GM23338 (cell line): ENCODE measurements at regions not wholly inside any gene's neighbourhood (a gene's known extent, or its start where the extent isn't known, plus 50 kb on each side); places are given as distances from the start of the nearest gene placed in this dataset.

Experiments used
- ATAC-seq: fragments of 200-7000 bp; cut with Tn5 transposase; 3 replicates; pipeline ENCODE4 v1.9.1; 2020
- DNase-seq: peaks from one replicate; pipeline ENCODE4 v3.0.0-alpha.2; 2015; ENCODE audit warnings: low spot score
- H2AFZ ChIP-seq: fragments of 200-600 bp; sonication (generic); 2 replicates; pipeline ENCODE4 v1.8.0; 2016; ENCODE audit warnings: antibody characterized with exemption, mild to moderate bottlenecking, moderate library complexity
- H3F3A ChIP-seq: fragments of 200-600 bp; sonication (generic); replicated peaks from 2 replicates; pipeline ENCODE4 v1.8.0; 2017; ENCODE audit warnings: antibody characterized with exemption, mixed run types, low read depth
- H3K27ac ChIP-seq: fragments of 200-600 bp; sonication (generic); 2 replicates; pipeline ENCODE4 v1.6.1; 2016; ENCODE audit warnings: low read depth
- H3K27me3 ChIP-seq: fragments of 200-600 bp; sonication (generic); 2 replicates; pipeline ENCODE4 v1.8.0; 2016; ENCODE audit warnings: mild to moderate bottlenecking, mixed run types, moderate library complexity; ENCODE audit not compliant: insufficient read depth
- H3K36me3 ChIP-seq: fragments of 200-600 bp; sonication (generic); 2 replicates; pipeline ENCODE4 v1.8.0; 2016; ENCODE audit warnings: mild to moderate bottlenecking; ENCODE audit not compliant: insufficient read depth
- H3K4me1 ChIP-seq: fragments of 200-600 bp; sonication (generic); 2 replicates; pipeline ENCODE4 v1.8.0; 2016; ENCODE audit warnings: mild to moderate bottlenecking, moderate library complexity; ENCODE audit not compliant: insufficient read depth
- H3K4me2 ChIP-seq: fragments of 200-600 bp; sonication (generic); 2 replicates; pipeline ENCODE4 v1.7.1; 2017; ENCODE audit warnings: mixed run types
- H3K4me3 ChIP-seq: fragments of 200-600 bp; sonication (generic); 2 replicates; pipeline ENCODE4 v1.6.1; 2016; ENCODE audit warnings: mixed run types
- H3K79me2 ChIP-seq: fragments of 200-600 bp; sonication (generic); replicated peaks from 2 replicates; pipeline ENCODE4 v1.8.0; 2017; ENCODE audit warnings: mild to moderate bottlenecking; ENCODE audit not compliant: insufficient read depth
- H3K9me2 ChIP-seq: fragments of 200-600 bp; sonication (generic); 2 replicates; pipeline ENCODE4 v1.8.0; 2017; ENCODE audit not compliant: insufficient read depth
- H4K20me1 ChIP-seq: fragments of 200-600 bp; sonication (generic); replicated peaks from 2 replicates; pipeline ENCODE4 v1.8.0; 2017; ENCODE audit warnings: mild to moderate bottlenecking; ENCODE audit not compliant: insufficient read depth
- H3K27ac Mint-ChIP-seq: 2 replicates; pipeline ENCODE4 v1.8.0; 2020; ENCODE audit warnings: inconsistent platforms, mild to moderate bottlenecking, moderate library complexity, mixed read lengths
- H3K27me3 Mint-ChIP-seq: 3 replicates; pipeline ENCODE4 v1.8.0; 2022; ENCODE audit warnings: low read depth, mild to moderate bottlenecking, moderate library complexity, mixed read lengths, inconsistent platforms; ENCODE audit not compliant: insufficient read depth, poor library complexity
- H3K36me3 Mint-ChIP-seq: 3 replicates; pipeline ENCODE4 v1.8.0; 2021; ENCODE audit warnings: low read depth, mild to moderate bottlenecking, inconsistent platforms, moderate library complexity, mixed read lengths
- H3K4me1 Mint-ChIP-seq: 3 replicates; pipeline ENCODE4 v1.8.0; 2020; ENCODE audit warnings: mild to moderate bottlenecking, inconsistent platforms, mixed read lengths
- H3K4me3 Mint-ChIP-seq: 3 replicates; pipeline ENCODE4 v1.8.0; 2021; ENCODE audit warnings: moderate library complexity, mild to moderate bottlenecking, inconsistent platforms, mixed read lengths
- H3K9me3 Mint-ChIP-seq: 3 replicates; pipeline ENCODE4 v1.8.0; 2020; ENCODE audit warnings: moderate library complexity, mild to moderate bottlenecking, inconsistent platforms, mixed read lengths
- CREB1 ChIP-seq: fragments of 250-450 bp; sonication (Bioruptor Pico); IDR thresholded peaks from 2 replicates; pipeline ENCODE4 v1.5.0; 2020; ENCODE audit warnings: low read depth, mild to moderate bottlenecking, moderate library complexity
- EZH2 ChIP-seq: fragments of 200-600 bp; sonication (generic); IDR thresholded peaks from one replicate; pipeline ENCODE4 v1.8.0; 2017; ENCODE audit warnings: antibody characterized with exemption, mild to moderate bottlenecking, low read depth; ENCODE audit not compliant: unreplicated experiment
- JUNB ChIP-seq: IDR thresholded peaks from one replicate; pipeline ENCODE4 v1.6.1; 2016; ENCODE audit warnings: antibody characterized with exemption; ENCODE audit not compliant: unreplicated experiment
- NANOG ChIP-seq: IDR thresholded peaks from 2 replicates; pipeline ENCODE4 v1.6.1; 2016; ENCODE audit warnings: antibody characterized with exemption, borderline replicate concordance
- POLR2AphosphoS5 ChIP-seq: IDR thresholded peaks from 2 replicates; pipeline ENCODE4 v1.6.1; 2016; ENCODE audit warnings: antibody characterized with exemption, low read depth
- ZNF114 ChIP-seq: fragments of 250-450 bp; sonication (Bioruptor Pico); IDR thresholded peaks from 2 replicates; pipeline ENCODE4 v1.5.0; 2020; ENCODE audit warnings: mild to moderate bottlenecking, moderate library complexity
- ZNF331 ChIP-seq: fragments of 250-450 bp; sonication (Bioruptor Pico); IDR thresholded peaks from 2 replicates; pipeline ENCODE4 v1.5.0; 2020; ENCODE audit warnings: low read depth, mild to moderate bottlenecking, moderate library complexity
- TF ChIP-seq, protein P1 (sequence below), 2 experiments: fragments of 200-600 bp in 1 of 2; sonication (generic) in 1 of 2; conservative IDR thresholded peaks; 2 replicates each; pipeline versions ENCODE4 v1.5.1 to v1.6.1; 2016 to 2017; ENCODE audit warnings: antibody characterized with exemption in 2 of 2, low read depth in 2 of 2, mild to moderate bottlenecking in 2 of 2, moderate library complexity in 1 of 2
- TF ChIP-seq, protein P2 (sequence below): IDR thresholded peaks from one replicate; pipeline ENCODE4 v1.6.1; 2018; ENCODE audit warnings: antibody characterized with exemption; ENCODE audit not compliant: unreplicated experiment

DNA sequence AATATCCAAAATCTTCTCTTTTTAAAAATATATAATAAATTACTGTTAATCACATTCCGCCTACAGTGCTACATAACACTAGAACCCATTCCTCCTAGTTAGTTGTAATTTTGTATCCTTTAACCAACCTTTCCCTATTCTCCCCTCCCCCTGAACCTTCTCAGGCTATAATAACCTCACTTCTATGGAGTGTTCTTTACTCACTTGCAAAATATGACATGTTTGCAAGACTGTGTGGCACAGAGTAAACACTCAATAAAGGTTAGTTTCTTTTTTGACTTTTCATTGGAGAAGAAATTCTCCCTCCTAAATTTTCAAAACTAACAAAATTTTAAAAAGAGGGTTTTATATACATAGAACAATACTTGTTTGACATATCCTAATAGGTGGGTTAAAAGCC, 147.0 kb downstream of the FOXA2 start (continued):
- TF ChIP-seq, protein P1, sequence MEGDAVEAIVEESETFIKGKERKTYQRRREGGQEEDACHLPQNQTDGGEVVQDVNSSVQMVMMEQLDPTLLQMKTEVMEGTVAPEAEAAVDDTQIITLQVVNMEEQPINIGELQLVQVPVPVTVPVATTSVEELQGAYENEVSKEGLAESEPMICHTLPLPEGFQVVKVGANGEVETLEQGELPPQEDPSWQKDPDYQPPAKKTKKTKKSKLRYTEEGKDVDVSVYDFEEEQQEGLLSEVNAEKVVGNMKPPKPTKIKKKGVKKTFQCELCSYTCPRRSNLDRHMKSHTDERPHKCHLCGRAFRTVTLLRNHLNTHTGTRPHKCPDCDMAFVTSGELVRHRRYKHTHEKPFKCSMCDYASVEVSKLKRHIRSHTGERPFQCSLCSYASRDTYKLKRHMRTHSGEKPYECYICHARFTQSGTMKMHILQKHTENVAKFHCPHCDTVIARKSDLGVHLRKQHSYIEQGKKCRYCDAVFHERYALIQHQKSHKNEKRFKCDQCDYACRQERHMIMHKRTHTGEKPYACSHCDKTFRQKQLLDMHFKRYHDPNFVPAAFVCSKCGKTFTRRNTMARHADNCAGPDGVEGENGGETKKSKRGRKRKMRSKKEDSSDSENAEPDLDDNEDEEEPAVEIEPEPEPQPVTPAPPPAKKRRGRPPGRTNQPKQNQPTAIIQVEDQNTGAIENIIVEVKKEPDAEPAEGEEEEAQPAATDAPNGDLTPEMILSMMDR (conservative IDR thresholded peaks at IDR 0.05; ENCODE audit: low read depth in 2 of 2) = no peak
- TF ChIP-seq ZNF331 = no peak
- no peak for TF ChIP-seq NANOG
- no peak for TF ChIP-seq EZH2

DNA sequence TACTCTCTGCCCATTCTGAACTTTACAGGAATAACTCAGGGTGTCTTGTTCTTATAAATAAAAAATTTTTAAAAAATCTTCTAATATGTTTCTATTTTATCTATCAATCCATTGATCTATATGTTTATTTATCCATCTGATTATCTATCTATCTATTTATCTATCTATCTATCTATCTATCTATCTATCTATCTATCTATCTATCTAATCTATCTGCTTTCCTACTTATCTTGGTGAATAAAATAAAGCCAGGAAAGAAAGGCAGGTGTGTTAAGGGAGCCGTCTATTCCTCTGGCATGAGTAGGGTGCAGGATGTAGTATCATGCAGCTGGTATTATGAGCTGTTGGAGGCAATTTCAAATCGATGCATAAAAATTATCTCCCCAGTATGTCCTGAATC, 153.0 kb downstream of the FOXA2 start:
- Histone ChIP-seq H3K4me3 (no peak overlapping the region), H3K4me2 (no peak overlapping the region), H3F3A (no peaks in the 10 kb centered on the region), H2AFZ (no peak overlapping the region), H3K4me1 (peaks cover 11% of the 10 kb centered on the region), H3K9me2 (no peaks in the 10 kb centered on the region), H4K20me1 (no peaks in the 10 kb centered on the region; the same call in 1 of the 2 replicates), H3K36me3 (no peaks in the 10 kb centered on the region), H3K79me2 (no peaks in the 10 kb centered on the region), H3K27me3 (peaks cover 81% of the 10 kb centered on the region), H3K27ac (no peak overlapping the region)
- H3K4me3 Mint-ChIP-seq = no peak overlapping the region
- peaks cover 6% of the 10 kb centered on the region; the same call in 2 of the 3 replicates for H3K9me3 Mint-ChIP-seq
- H3K4me1 Mint-ChIP-seq = peaks cover 17% of the 10 kb centered on the region
- no peaks in the 10 kb centered on the region for H3K36me3 Mint-ChIP-seq
- no peak for DNase-seq
- TF ChIP-seq, protein P2, sequence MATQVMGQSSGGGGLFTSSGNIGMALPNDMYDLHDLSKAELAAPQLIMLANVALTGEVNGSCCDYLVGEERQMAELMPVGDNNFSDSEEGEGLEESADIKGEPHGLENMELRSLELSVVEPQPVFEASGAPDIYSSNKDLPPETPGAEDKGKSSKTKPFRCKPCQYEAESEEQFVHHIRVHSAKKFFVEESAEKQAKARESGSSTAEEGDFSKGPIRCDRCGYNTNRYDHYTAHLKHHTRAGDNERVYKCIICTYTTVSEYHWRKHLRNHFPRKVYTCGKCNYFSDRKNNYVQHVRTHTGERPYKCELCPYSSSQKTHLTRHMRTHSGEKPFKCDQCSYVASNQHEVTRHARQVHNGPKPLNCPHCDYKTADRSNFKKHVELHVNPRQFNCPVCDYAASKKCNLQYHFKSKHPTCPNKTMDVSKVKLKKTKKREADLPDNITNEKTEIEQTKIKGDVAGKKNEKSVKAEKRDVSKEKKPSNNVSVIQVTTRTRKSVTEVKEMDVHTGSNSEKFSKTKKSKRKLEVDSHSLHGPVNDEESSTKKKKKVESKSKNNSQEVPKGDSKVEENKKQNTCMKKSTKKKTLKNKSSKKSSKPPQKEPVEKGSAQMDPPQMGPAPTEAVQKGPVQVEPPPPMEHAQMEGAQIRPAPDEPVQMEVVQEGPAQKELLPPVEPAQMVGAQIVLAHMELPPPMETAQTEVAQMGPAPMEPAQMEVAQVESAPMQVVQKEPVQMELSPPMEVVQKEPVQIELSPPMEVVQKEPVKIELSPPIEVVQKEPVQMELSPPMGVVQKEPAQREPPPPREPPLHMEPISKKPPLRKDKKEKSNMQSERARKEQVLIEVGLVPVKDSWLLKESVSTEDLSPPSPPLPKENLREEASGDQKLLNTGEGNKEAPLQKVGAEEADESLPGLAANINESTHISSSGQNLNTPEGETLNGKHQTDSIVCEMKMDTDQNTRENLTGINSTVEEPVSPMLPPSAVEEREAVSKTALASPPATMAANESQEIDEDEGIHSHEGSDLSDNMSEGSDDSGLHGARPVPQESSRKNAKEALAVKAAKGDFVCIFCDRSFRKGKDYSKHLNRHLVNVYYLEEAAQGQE = no peak
- no peak for TF ChIP-seq POLR2AphosphoS5
- no peak for TF ChIP-seq EZH2
- no peak for TF ChIP-seq ZNF114 (CRISPR knock-in tag)
- peaks cover 52% of the 10 kb centered on the region for H3K27me3 Mint-ChIP-seq
- no peak overlapping the region for H3K27ac Mint-ChIP-seq
- no peak for ATAC-seq

DNA sequence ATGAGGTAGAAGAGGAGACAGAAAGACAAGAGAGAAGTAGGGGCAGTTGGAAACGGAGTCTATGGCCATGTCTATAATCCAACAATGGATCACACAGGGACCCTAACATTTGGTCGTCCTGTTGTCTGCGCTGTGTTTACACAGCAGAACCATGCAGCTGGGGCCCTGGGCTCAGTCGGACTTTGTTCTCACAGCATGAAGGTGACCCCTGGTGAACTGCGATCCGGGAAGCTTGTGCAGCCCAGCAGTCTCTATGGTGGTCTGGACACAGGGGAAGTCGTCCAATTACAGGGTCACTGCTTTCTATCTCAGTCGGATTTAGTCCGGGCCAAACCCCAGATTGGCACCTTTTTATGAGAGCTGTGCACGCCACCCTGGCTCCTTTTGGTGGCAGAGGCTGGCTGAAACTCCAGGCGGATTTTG, 153.6 kb downstream of the FOXA2 start:
- no peak for TF ChIP-seq JUNB
- no peak for TF ChIP-seq CREB1 (CRISPR knock-in tag)
- TF ChIP-seq NANOG = no peak
- Histone ChIP-seq H3F3A (no peaks in the 10 kb centered on the region), H3K9me2 (no peaks in the 10 kb centered on the region), H2AFZ (no peak overlapping the region), H3K36me3 (no peaks in the 10 kb centered on the region), H3K4me2 (peak overlapping the region; percentile 50; the same call in 1 of the 2 replicates), H3K4me3 (no peak overlapping the region), H3K4me1 (peaks cover 11% of the 10 kb centered on the region), H3K27ac (no peak overlapping the region), H3K27me3 (peaks cover 81% of the 10 kb centered on the region), H3K79me2 (no peaks in the 10 kb centered on the region), H4K20me1 (no peaks in the 10 kb centered on the region; the same call in 1 of the 2 replicates)
- DNase-seq = peak; percentile 8
- H3K4me3 Mint-ChIP-seq = no peak overlapping the region
- H3K9me3 Mint-ChIP-seq = peaks cover 9% of the 10 kb centered on the region; the same call in 2 of the 3 replicates
- ATAC-seq = peak; percentile 27
- peaks cover 52% of the 10 kb centered on the region for H3K27me3 Mint-ChIP-seq
- peaks cover 17% of the 10 kb centered on the region for H3K4me1 Mint-ChIP-seq
- H3K27ac Mint-ChIP-seq = no peak overlapping the region
- no peaks in the 10 kb centered on the region for H3K36me3 Mint-ChIP-seq
